ENCODE measurements at regions not wholly inside any gene's neighbourhood (a gene's known extent, or its start where the extent isn't known, plus 50 kb on each side); places are given as distances from the start of the nearest gene placed in this dataset.

DNA sequence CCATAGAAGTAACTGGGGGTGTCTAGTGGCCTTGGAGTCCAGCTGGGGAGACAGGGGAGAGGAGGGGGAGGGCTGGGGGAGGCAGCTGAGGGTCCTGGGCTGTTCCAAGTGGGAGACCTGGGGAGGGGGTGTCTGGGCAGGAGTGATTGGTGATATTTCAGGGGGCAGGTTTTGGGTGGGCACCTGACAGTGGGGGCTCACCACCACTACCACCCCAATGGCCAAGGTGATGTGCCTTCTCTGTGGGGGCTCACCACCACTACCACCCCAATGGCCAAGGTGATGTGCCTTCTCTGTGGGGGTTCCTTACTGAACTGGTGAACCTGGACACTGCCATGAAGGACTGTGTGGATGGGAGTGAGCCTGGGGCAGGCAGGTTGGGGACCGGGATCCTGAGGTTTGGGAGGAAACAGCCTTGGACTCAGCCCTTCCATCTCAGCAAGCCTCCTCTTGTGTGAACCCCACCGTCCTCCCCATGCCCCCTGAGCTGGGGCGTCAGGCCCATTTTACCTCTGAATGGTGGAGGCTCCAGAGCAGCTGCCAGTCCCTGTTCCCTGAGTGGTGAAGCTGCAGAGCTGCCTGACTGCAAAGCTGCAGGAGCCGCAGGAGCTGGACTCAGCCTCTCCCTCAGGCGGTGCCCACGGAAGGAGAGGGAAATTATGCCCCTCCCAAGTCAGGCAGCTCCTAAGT, 50.6 kb upstream of the ZNF716 start:
- TF ChIP-seq POLR2AphosphoS5 (IDR thresholded peaks at IDR 0.05; ENCODE audit: low read depth) (no peak), SPI1 (IDR thresholded peaks at IDR 0.05; ENCODE audit: borderline replicate concordance, low read depth) (no peak), GABPA (IDR thresholded peaks at IDR 0.05; ENCODE audit: low read depth) (no peak)
- TF ChIP-seq, protein P1, sequence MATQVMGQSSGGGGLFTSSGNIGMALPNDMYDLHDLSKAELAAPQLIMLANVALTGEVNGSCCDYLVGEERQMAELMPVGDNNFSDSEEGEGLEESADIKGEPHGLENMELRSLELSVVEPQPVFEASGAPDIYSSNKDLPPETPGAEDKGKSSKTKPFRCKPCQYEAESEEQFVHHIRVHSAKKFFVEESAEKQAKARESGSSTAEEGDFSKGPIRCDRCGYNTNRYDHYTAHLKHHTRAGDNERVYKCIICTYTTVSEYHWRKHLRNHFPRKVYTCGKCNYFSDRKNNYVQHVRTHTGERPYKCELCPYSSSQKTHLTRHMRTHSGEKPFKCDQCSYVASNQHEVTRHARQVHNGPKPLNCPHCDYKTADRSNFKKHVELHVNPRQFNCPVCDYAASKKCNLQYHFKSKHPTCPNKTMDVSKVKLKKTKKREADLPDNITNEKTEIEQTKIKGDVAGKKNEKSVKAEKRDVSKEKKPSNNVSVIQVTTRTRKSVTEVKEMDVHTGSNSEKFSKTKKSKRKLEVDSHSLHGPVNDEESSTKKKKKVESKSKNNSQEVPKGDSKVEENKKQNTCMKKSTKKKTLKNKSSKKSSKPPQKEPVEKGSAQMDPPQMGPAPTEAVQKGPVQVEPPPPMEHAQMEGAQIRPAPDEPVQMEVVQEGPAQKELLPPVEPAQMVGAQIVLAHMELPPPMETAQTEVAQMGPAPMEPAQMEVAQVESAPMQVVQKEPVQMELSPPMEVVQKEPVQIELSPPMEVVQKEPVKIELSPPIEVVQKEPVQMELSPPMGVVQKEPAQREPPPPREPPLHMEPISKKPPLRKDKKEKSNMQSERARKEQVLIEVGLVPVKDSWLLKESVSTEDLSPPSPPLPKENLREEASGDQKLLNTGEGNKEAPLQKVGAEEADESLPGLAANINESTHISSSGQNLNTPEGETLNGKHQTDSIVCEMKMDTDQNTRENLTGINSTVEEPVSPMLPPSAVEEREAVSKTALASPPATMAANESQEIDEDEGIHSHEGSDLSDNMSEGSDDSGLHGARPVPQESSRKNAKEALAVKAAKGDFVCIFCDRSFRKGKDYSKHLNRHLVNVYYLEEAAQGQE (IDR thresholded peaks at IDR 0.05; ENCODE audit: insufficient replicate concordance, low read depth), result no peak
- TF ChIP-seq, protein P2, sequence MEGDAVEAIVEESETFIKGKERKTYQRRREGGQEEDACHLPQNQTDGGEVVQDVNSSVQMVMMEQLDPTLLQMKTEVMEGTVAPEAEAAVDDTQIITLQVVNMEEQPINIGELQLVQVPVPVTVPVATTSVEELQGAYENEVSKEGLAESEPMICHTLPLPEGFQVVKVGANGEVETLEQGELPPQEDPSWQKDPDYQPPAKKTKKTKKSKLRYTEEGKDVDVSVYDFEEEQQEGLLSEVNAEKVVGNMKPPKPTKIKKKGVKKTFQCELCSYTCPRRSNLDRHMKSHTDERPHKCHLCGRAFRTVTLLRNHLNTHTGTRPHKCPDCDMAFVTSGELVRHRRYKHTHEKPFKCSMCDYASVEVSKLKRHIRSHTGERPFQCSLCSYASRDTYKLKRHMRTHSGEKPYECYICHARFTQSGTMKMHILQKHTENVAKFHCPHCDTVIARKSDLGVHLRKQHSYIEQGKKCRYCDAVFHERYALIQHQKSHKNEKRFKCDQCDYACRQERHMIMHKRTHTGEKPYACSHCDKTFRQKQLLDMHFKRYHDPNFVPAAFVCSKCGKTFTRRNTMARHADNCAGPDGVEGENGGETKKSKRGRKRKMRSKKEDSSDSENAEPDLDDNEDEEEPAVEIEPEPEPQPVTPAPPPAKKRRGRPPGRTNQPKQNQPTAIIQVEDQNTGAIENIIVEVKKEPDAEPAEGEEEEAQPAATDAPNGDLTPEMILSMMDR (IDR thresholded peaks at IDR 0.05; ENCODE audit: insufficient read depth, low read length), result no peak
- H3K27ac ChIP-seq (replicated peaks), result no peak overlapping the region

GRCh38 chr7:57399972-57400371, 50.0 kb upstream of the ZNF716 start:
- TF ChIP-seq SPI1 (IDR thresholded peaks at IDR 0.05; ENCODE audit: borderline replicate concordance, low read depth) (no peak), POLR2AphosphoS5 (IDR thresholded peaks at IDR 0.05; ENCODE audit: low read depth) (no peak), GABPA (IDR thresholded peaks at IDR 0.05; ENCODE audit: low read depth) (no peak)
- TF ChIP-seq, protein P2 (IDR thresholded peaks at IDR 0.05; ENCODE audit: insufficient read depth, low read length), result no peak
- TF ChIP-seq, protein P1 (IDR thresholded peaks at IDR 0.05; ENCODE audit: insufficient replicate concordance, low read depth), result no peak
- H3K4me3 ChIP-seq (replicated peaks; ENCODE audit: insufficient read depth, low read length), result no peak overlapping the region
- DNase-seq (ENCODE audit: low read depth in 1 of 2, low spot score in 1 of 2), result no peak
- H3K27ac ChIP-seq (replicated peaks), result no peak overlapping the region
- no peaks in the 10 kb centered on the region for H3K27me3 ChIP-seq (ENCODE audit: insufficient read depth, poor library complexity, severe bottlenecking)

More for the DNA sequence above, 50.6 kb upstream of the ZNF716 start:
- Histone ChIP-seq H3K27me3 (ENCODE audit: insufficient read depth, poor library complexity, severe bottlenecking) (no peaks in the 10 kb centered on the region), H3K4me3 (replicated peaks; ENCODE audit: insufficient read depth, low read length) (no peak overlapping the region)
- DNase-seq (ENCODE audit: low read depth in 1 of 2, low spot score in 1 of 2), result no peak
